ENCODE measurements at regions not wholly inside any gene's neighbourhood (a gene's known extent, or its start where the extent isn't known, plus 50 kb on each side); places are given as distances from the start of the nearest gene placed in this dataset.

GRCh38 chr6:68364271-68364805 lies 270.7 kb upstream of the ADGRB3 start:
- no peak for TF ChIP-seq REST (IDR thresholded peaks at IDR 0.05; ENCODE audit: insufficient read depth in 1 of 2, low read depth in 2 of 2, low read length in 2 of 2)
- no peak for TF ChIP-seq SIN3A (IDR thresholded peaks at IDR 0.05; ENCODE audit: borderline replicate concordance, insufficient read depth, low read length)
- no peak for TF ChIP-seq FOXP2 (optimal IDR thresholded peaks at IDR 0.05; ENCODE audit: borderline replicate concordance, extremely low read depth, extremely low read length, insufficient read depth)
